BLaER1 treated with 17β-estradiol and CSF1 and Interleukin-3, amounts not matched to agents 10 nM and 100 nM (cell line): ENCODE measurements at regions not wholly inside any gene's neighbourhood (a gene's known extent, or its start where the extent isn't known, plus 50 kb on each side); places are given as distances from the start of the nearest gene placed in this dataset.

Experiments
- H3K27ac ChIP-seq, 11 experiments: shearing (Covaris generic); formaldehyde crosslinking; 2 replicates each; pipeline ENCODE4 v1.8.1; 2022
- H3K27me3 ChIP-seq, 11 experiments: shearing (Covaris generic); formaldehyde crosslinking; 2 replicates each; pipeline ENCODE4 v1.8.1; 2022
- H3K36me3 ChIP-seq, 11 experiments: shearing (Covaris generic); formaldehyde crosslinking; 2 replicates each; pipeline ENCODE4 v1.8.1; 2022
- H3K4me1 ChIP-seq, 10 experiments: shearing (Covaris generic); formaldehyde crosslinking; 2 replicates each; pipeline ENCODE4 v1.8.1; 2022
- H3K4me2 ChIP-seq, 11 experiments: shearing (Covaris generic); formaldehyde crosslinking; 2 replicates each; pipeline ENCODE4 v1.8.1; 2022
- H3K4me3 ChIP-seq, 10 experiments: shearing (Covaris generic); formaldehyde crosslinking; 2 replicates each; pipeline ENCODE4 v1.8.1; 2022
- H3K9ac ChIP-seq, 11 experiments: shearing (Covaris generic); formaldehyde crosslinking; 2 replicates each; pipeline ENCODE4 v1.8.1; 2022
- H3K9me3 ChIP-seq, 11 experiments: shearing (Covaris generic); formaldehyde crosslinking; replicated peaks in 1 of 11; 2 replicates each; pipeline ENCODE4 v1.8.1; 2022
- H4K20me1 ChIP-seq, 11 experiments: shearing (Covaris generic); formaldehyde crosslinking; 2 replicates each; pipeline ENCODE4 v1.8.1; 2022
- Cebpa-rat ChIP-seq, 11 experiments: shearing (Covaris generic); IDR thresholded peaks; 2 replicates each; pipeline ENCODE4 v1.8.1; 2022

DNA sequence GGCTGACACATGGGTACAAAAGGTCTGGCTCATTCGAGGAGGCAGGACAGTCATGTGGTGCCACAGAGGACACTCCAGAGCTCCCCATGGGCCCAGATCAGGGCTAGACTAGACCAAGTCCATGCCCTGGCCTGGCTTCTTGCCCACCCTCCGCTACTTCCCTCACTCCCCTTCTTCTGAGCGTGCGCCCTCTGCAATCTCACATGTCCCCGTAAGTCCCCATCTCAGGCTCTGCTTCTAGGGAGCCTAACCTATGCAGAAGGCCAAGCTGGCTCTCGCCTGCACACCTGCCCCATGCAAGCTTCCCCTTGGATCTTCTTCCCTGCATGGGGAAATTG, 553.6 kb downstream of the PTPRU start:
- peaks cover 8 to 20% (median 16%) of the 10 kb centered on the region in 10 experiments for H3K4me1 ChIP-seq
- H3K4me2 ChIP-seq = no peak overlapping the region
- no peak for TF ChIP-seq Cebpa-rat (IDR thresholded peaks at IDR 0.05)
- no peaks in the 10 kb centered on the region for H3K36me3 ChIP-seq
- H3K9me3 ChIP-seq = peaks cover 0 to 3% (median under 1%) of the 10 kb centered on the region in 11 experiments; a peak in 14 of 22 replicates
- H3K4me3 ChIP-seq = no peak overlapping the region
- no peaks in the 10 kb centered on the region for H3K27me3 ChIP-seq
- H3K27ac ChIP-seq = no peak overlapping the region
- H4K20me1 ChIP-seq = no peaks in the 10 kb centered on the region
- no peak overlapping the region for H3K9ac ChIP-seq

DNA sequence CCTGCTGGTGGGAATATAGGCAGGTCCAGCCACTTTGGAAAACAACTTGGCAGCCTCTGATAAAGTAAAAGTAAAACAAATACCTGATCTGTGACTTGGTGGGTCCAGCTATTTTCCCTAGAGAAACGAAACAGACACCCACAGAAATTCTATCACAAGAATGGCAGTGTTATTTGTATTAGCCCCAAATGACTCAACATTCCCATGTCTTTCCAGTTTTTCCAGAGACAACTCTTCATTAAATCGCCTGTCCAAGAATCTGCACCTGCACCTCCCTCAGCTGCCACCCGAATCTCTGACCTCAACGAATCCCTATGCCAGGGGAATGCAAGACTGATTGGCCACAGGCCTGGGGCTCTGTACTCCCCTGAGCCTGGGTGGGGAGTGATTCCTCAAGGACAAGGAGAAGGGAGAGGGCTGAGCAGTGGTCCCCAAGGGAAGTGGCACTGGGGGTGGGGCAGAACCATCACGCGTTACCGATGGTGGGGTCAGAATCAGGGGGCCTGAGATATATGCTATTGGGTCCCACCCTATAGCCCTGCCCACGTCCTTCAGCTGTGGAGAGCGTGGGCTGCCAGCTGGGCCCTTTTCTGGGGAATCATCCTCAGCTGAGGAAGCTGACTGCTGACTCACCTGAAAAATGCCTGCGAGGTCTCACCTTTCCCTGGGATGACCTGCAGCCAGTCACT, 553.0 kb downstream of the PTPRU start:
- H3K36me3 ChIP-seq = no peaks in the 10 kb centered on the region
- TF ChIP-seq Cebpa-rat (IDR thresholded peaks at IDR 0.05) = no peak
- no peaks in the 10 kb centered on the region for H3K9me3 ChIP-seq
- no peaks in the 10 kb centered on the region for H3K27me3 ChIP-seq
- H3K27ac ChIP-seq = no peak overlapping the region
- H3K4me3 ChIP-seq = no peak overlapping the region
- no peak overlapping the region for H3K4me2 ChIP-seq
- peaks cover 8 to 20% (median 16%) of the 10 kb centered on the region in 10 experiments for H3K4me1 ChIP-seq
- no peak overlapping the region for H3K9ac ChIP-seq
- H4K20me1 ChIP-seq = no peaks in the 10 kb centered on the region

DNA sequence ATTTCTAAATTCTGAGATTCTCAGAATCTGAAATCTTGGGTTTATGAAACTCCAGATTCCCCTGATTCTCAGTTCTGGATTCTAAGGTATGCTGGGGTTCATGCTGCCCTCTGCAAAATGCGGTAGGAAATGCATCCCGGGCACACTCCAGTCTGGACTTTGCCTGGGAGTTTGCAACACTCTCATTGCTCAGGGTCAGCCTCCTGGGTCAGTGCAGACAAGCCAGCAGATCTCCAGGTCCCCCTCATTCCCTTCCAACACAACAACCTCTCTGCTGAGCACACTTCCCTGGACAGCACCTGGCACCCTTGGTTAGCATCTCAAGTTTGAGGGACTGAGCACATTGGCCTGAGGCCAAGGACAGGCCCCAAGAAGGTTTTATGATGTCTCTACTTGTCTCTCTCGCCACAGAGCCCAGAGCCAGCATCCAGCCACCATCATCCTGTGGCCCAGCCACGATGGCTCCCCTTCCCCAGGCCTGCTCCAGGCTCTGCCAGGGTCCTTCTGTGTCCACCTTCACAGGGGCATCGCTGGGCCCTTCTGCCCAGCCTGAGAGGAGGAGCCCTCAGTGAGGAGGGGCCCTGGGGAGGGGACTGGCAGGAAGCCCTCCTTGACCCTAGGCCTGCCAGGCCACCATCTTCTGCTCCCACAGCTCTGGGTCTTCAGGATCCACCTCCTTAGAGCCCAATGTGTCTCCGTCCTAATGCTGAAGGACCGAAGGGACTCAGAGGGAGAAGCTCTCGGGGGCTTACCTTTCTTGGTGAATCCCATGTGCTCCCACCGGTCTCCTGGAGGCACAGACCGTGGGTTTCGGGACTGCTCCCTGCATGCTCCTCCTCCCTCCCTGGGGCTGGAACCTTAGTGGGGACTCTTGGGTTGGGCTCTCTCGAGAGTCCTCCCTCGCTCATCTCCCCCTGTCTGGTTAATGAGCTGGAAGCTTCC, 550.7 kb downstream of the PTPRU start:
- TF ChIP-seq Cebpa-rat (IDR thresholded peaks at IDR 0.05) = no peak
- Histone ChIP-seq H3K4me2 (no peak overlapping the region), H3K4me1 (peaks cover 0 to 5% (median 0%) of the 10 kb centered on the region in 10 experiments; a peak in 1 of 20 replicates), H4K20me1 (no peaks in the 10 kb centered on the region; a peak in 1 of 22 replicates), H3K36me3 (no peaks in the 10 kb centered on the region), H3K27me3 (no peaks in the 10 kb centered on the region), H3K27ac (no peak overlapping the region; a peak in 1 of 22 replicates), H3K4me3 (no peak overlapping the region), H3K9ac (no peak overlapping the region), H3K9me3 (no peaks in the 10 kb centered on the region)

DNA sequence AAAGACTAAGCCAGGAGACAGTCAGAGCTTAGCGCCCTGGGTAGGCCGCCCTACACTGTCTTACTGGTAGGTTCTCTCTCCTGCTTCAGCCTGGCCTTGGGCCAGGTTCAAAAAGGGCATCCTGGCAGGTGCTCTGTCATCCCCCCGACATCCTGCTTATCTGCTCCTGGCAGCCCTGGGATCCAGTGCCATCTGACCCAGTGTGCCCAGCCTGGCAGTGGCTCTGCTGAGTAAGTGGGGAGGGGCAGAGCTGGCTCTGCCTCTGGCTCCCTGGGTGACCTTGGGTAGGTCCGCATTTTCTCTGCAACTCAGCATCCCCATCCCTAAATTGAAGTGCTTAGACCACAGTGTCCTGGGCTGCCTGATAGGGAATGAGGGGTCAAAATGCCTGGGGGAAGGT, 549.9 kb downstream of the PTPRU start:
- no peaks in the 10 kb centered on the region for H3K27me3 ChIP-seq
- no peak for TF ChIP-seq Cebpa-rat (IDR thresholded peaks at IDR 0.05)
- no peak overlapping the region for H3K27ac ChIP-seq
- H3K4me2 ChIP-seq = no peak overlapping the region
- no peaks in the 10 kb centered on the region for H3K36me3 ChIP-seq
- no peaks in the 10 kb centered on the region for H3K9me3 ChIP-seq
- no peak overlapping the region for H3K4me3 ChIP-seq
- no peak overlapping the region for H3K9ac ChIP-seq
- H4K20me1 ChIP-seq = no peaks in the 10 kb centered on the region; a peak in 1 of 22 replicates
- H3K4me1 ChIP-seq = peaks cover 0 to 5% (median 0%) of the 10 kb centered on the region in 10 experiments; a peak in 1 of 20 replicates

DNA sequence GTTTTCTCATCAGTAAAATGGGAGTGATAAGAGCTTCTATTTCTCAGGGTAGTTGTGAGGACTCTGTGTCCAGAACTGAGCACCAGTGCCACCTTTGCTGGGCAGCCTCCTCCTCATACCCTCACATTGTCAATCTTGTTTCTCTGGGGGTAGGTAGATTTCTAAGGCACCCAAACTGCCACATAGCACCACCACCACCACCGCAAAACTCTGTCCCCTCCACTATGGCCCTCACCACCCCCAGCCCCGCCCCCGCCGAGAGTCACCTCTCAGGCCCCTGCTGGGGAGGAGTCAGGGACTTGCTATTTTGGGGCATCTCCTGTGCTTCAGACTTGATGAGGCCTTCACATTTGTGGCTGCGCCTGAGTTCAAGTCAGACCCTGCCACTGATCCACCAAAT, 549.2 kb downstream of the PTPRU start:
- H3K27ac ChIP-seq = no peak overlapping the region
- no peak overlapping the region for H3K9ac ChIP-seq
- H3K36me3 ChIP-seq = no peaks in the 10 kb centered on the region
- no peaks in the 10 kb centered on the region; a peak in 1 of 22 replicates for H4K20me1 ChIP-seq
- H3K4me1 ChIP-seq = peaks cover 0 to 5% (median 0%) of the 10 kb centered on the region in 10 experiments; a peak in 1 of 20 replicates
- H3K4me3 ChIP-seq = no peak overlapping the region
- H3K27me3 ChIP-seq = no peaks in the 10 kb centered on the region
- H3K4me2 ChIP-seq = no peak overlapping the region
- H3K9me3 ChIP-seq = no peaks in the 10 kb centered on the region
- no peak for TF ChIP-seq Cebpa-rat (IDR thresholded peaks at IDR 0.05)

DNA sequence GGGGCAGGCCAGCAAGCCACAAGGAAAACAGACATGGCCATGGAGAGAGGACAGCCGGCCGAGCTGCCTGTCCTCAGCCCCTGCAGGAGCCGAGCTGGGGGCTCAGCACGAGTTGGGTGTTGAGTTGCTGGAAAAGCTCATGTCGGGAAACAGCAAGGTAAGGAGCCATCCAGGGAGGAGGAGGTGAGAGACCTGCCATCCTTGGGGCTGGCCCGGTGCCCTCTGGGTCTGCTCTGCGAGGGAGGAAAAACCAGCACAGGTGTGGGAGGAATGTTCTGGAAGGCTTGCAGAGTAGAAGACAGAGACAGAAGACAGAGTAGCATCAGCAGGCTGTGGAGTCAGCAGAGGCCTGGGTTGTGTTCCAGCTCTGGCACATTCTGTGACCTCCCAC, 548.8 kb downstream of the PTPRU start:
- H3K4me3 ChIP-seq = no peak overlapping the region
- no peaks in the 10 kb centered on the region for H3K27me3 ChIP-seq
- no peak overlapping the region for H3K27ac ChIP-seq
- H3K9ac ChIP-seq = no peak overlapping the region
- no peaks in the 10 kb centered on the region for H3K9me3 ChIP-seq
- no peaks in the 10 kb centered on the region; a peak in 1 of 22 replicates for H4K20me1 ChIP-seq
- H3K4me2 ChIP-seq = no peak overlapping the region
- no peak for TF ChIP-seq Cebpa-rat (IDR thresholded peaks at IDR 0.05)
- H3K4me1 ChIP-seq = peaks cover 0 to 5% (median 0%) of the 10 kb centered on the region in 10 experiments; a peak in 1 of 20 replicates
- no peaks in the 10 kb centered on the region for H3K36me3 ChIP-seq

DNA sequence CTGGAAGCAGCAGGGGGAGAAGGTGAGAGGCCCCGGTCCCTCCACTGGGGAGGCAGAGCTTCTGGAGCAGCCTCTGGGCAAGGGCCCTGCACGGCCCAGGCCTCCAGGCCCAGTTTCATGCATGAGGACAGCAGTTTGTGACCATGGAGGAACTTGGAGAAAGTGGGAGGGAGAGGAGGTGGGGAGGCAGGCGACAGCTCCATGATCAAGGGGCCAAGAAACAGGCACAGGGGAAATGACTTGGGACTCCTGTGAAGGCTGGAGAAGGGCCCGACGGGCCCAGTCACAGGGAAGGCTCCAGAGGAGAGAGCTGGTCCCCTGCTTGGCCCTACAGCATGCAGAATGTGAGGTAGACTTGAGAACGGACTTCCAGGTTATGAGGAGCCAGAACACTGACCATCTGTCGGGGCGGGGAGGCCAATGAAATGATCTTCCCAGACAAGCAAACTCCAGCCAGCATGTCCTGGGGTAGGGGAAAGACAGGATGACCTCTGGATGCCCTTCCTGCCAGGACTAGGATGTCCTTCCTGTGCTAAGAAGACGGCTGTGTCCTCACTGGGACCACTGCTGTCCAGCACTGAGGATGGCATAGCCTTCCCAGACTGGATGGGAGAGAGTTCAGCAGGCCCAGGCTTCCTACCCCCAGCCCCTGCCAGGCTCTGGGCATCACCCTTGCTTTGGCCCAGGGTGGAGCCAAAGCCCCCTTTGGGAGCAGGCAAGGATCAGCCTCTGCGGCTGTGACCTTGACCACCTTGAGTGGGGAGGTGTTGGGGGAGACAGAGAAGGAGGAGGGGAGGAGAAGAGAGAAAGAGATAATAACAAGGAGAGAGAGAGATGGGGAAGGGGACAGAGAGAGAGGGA, 548.2 kb downstream of the PTPRU start:
- no peaks in the 10 kb centered on the region for H3K27me3 ChIP-seq
- no peak overlapping the region; a peak in 1 of 22 replicates for H3K27ac ChIP-seq
- no peak overlapping the region for H3K4me3 ChIP-seq
- no peak for TF ChIP-seq Cebpa-rat (IDR thresholded peaks at IDR 0.05)
- peaks cover 0 to 5% (median 0%) of the 10 kb centered on the region in 10 experiments; a peak in 1 of 20 replicates for H3K4me1 ChIP-seq
- no peaks in the 10 kb centered on the region; a peak in 1 of 22 replicates for H4K20me1 ChIP-seq
- H3K9me3 ChIP-seq = no peaks in the 10 kb centered on the region
- no peak overlapping the region for H3K9ac ChIP-seq
- no peak overlapping the region for H3K4me2 ChIP-seq
- H3K36me3 ChIP-seq = no peaks in the 10 kb centered on the region

DNA sequence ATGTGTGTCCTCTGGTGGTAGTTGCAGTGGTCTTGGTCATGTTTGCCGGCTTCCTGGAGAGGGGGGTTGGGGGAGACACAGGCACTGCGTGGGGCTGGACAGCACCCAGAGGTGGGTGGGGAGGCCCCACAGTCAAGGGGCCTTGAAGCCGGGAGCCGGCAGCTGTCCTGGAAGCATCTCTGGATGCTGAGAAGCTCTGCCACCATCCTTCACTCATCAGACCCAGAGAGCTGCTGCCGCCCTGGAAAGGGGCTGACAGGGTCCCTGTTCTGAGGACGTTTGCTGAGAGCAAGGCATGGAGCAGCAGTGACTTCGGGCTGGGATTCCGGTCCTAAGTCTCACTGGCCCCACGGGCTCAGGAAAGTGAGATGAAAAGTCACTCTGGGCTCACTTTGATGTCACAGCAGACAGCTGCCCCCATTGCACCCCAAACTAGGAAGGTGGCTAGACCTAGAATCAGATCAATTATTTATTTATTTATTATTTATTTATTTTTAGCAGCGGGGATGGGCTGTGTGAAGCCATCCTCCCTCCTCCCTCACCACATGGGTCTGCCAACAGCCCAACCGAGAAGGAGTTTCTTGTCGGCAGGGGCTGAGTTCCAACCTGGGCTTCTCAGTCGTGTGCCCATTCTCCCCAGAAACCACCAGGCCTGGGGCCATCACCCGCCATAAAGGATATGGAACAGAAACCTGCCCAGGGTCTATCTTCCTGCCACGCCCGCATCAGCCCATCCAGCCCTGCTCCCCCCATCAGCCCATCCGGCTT, 547.4 kb downstream of the PTPRU start:
- no peaks in the 10 kb centered on the region for H3K9me3 ChIP-seq
- TF ChIP-seq Cebpa-rat (IDR thresholded peaks at IDR 0.05) = no peak
- H3K4me1 ChIP-seq = peaks cover 0 to 5% (median 0%) of the 10 kb centered on the region in 10 experiments; a peak in 1 of 20 replicates
- no peaks in the 10 kb centered on the region for H3K36me3 ChIP-seq
- H3K9ac ChIP-seq = no peak overlapping the region
- H3K27me3 ChIP-seq = no peaks in the 10 kb centered on the region
- H3K4me2 ChIP-seq = no peak overlapping the region
- H3K27ac ChIP-seq = no peak overlapping the region
- no peaks in the 10 kb centered on the region; a peak in 1 of 22 replicates for H4K20me1 ChIP-seq
- H3K4me3 ChIP-seq = no peak overlapping the region
